ENCODE measurements at regions not wholly inside any gene's neighbourhood (a gene's known extent, or its start where the extent isn't known, plus 50 kb on each side); places are given as distances from the start of the nearest gene placed in this dataset.

- ATAC-seq, result no peak
- no peaks in the 10 kb centered on the region for H3K36me3 ChIP-seq
- intact Hi-C loops (cut with DNase I), result no loop called here
- H3K4me1 ChIP-seq, result peaks cover 0 to 15% (median 3%) of the 10 kb centered on the region in 9 donors
- H3K4me3 ChIP-seq, result no peak overlapping the region
- no peaks in the 10 kb centered on the region for H3K9me3 ChIP-seq
- TF ChIP-seq CTCF (IDR thresholded peaks at IDR 0.05), result no peak
- H3K27ac ChIP-seq, result no peak overlapping the region
- 91 to 92% methylated on average over 5 of the region's 5 CpGs for WGBS, 2 donors
- H3K27me3 ChIP-seq, result peaks cover 0 to 5% (median 0%) of the 10 kb centered on the region in 7 donors
- no peak for DNase-seq
Observed at GRCh38 chr7:155882596-155882995, 70.3 kb upstream of the SHH start.

- no peaks in the 10 kb centered on the region for H3K36me3 ChIP-seq
- DNase-seq, result no peak
- H3K27me3 ChIP-seq, result peaks cover 0 to 5% (median 0%) of the 10 kb centered on the region in 7 donors
- peaks cover 0 to 15% (median 3%) of the 10 kb centered on the region in 9 donors for H3K4me1 ChIP-seq
- WGBS, 2 donors, result 89 to 92% methylated on average over 34 of the region's 34 CpGs
- no peak for TF ChIP-seq CTCF (IDR thresholded peaks at IDR 0.05)
- no peak overlapping the region for H3K4me3 ChIP-seq
- intact Hi-C loops (cut with DNase I), result no loop called here
- H3K27ac ChIP-seq, result no peak overlapping the region
- no peak for ATAC-seq
- H3K9me3 ChIP-seq, result no peaks in the 10 kb centered on the region
Observed at GRCh38 chr7:155881471-155882350, 69.4 kb upstream of the SHH start.

- Histone ChIP-seq H3K4me3 (no peak overlapping the region), H3K4me1 (peaks cover 0 to 12% (median 3%) of the 10 kb centered on the region in 9 donors), H3K27ac (no peak overlapping the region), H3K36me3 (no peaks in the 10 kb centered on the region), H3K27me3 (peaks cover 0 to 10% (median 4%) of the 10 kb centered on the region in 7 donors), H3K9me3 (no peaks in the 10 kb centered on the region)
- TF ChIP-seq CTCF (IDR thresholded peaks at IDR 0.05), result no peak
- intact Hi-C loops (cut with DNase I), result no loop called here
- no peak for DNase-seq
- WGBS, 2 donors, result 87 to 89% methylated on average over 7 of the region's 7 CpGs
- ATAC-seq, result no peak
Observed at GRCh38 chr7:155880721-155881120, 68.5 kb upstream of the SHH start.

- Histone ChIP-seq H3K27ac (no peak overlapping the region), H3K4me1 (peaks cover 0 to under 1% (median 0%) of the 10 kb centered on the region in 9 donors), H3K27me3 (peaks cover 0 to 15% (median 4%) of the 10 kb centered on the region in 7 donors), H3K9me3 (no peaks in the 10 kb centered on the region), H3K36me3 (no peaks in the 10 kb centered on the region), H3K4me3 (no peak overlapping the region)
- intact Hi-C loops (cut with DNase I), result no loop called here
- 85 to 90% methylated on average over 5 of the region's 5 CpGs for WGBS, 2 donors
- DNase-seq (no peak), ATAC-seq (no peak)
- TF ChIP-seq CTCF (IDR thresholded peaks at IDR 0.05), result no peak
Observed at GRCh38 chr7:155879592-155879991, 67.3 kb upstream of the SHH start.

Data from heart right ventricle (tissue), 16 donors.